Endodermal cell (in vitro differentiated cells): ENCODE measurements at regions not wholly inside any gene's neighbourhood (a gene's known extent, or its start where the extent isn't known, plus 50 kb on each side); places are given as distances from the start of the nearest gene placed in this dataset.
A peak's percentile ranks its signal among the peaks of the same experiment; 100 is the strongest.

Experiments
- DNase-seq: peaks from one replicate; pipeline ENCODE4 v3.0.0-alpha.2; 2017
- H3K27ac ChIP-seq: 2 replicates; pipeline ENCODE4 v1.5.1; 2013; ENCODE audit warnings: mild to moderate bottlenecking, low read depth, low read length, moderate library complexity
- H3K27me3 ChIP-seq: 2 replicates; pipeline ENCODE4 v1.6.1; 2013; ENCODE audit warnings: mild to moderate bottlenecking, low read length, moderate library complexity; ENCODE audit not compliant: insufficient read depth, control insufficient read depth, poor library complexity, severe bottlenecking
- H3K36me3 ChIP-seq: 2 replicates; pipeline ENCODE4 v1.7.0; 2013; ENCODE audit warnings: mild to moderate bottlenecking, low read length, moderate library complexity; ENCODE audit not compliant: control insufficient read depth, insufficient read depth
- H3K4me1 ChIP-seq: one replicate; pipeline ENCODE4 v1.7.0; 2013; ENCODE audit warnings: low read length; ENCODE audit not compliant: control insufficient read depth, insufficient read depth
- H3K4me3 ChIP-seq: 2 replicates; pipeline ENCODE4 v1.5.1; 2013; ENCODE audit warnings: mild to moderate bottlenecking, low read length, moderate library complexity
- H3K9ac ChIP-seq: 2 replicates; pipeline ENCODE4 v1.6.1; 2013; ENCODE audit warnings: mild to moderate bottlenecking, low read length, moderate library complexity; ENCODE audit not compliant: poor library complexity, severe bottlenecking; ENCODE audit errors: extremely low read depth
- H3K9me3 ChIP-seq: 2 replicates; pipeline ENCODE4 v1.6.1; 2013; ENCODE audit warnings: mild to moderate bottlenecking, low read length, moderate library complexity; ENCODE audit not compliant: control insufficient read depth
- H3K27ac Mint-ChIP-seq: 2 replicates; pipeline ENCODE4 v1.8.0; 2020; ENCODE audit warnings: mixed read lengths
- H3K27me3 Mint-ChIP-seq: 2 replicates; pipeline ENCODE4 v1.8.0; 2021; ENCODE audit warnings: mild to moderate bottlenecking, mixed read lengths; ENCODE audit not compliant: insufficient read depth
- H3K36me3 Mint-ChIP-seq: 2 replicates; pipeline ENCODE4 v1.8.0; 2020; ENCODE audit warnings: low read depth, mixed read lengths
- H3K4me1 Mint-ChIP-seq: 2 replicates; pipeline ENCODE4 v1.8.0; 2020; ENCODE audit warnings: mixed read lengths
- H3K4me3 Mint-ChIP-seq: 2 replicates; pipeline ENCODE4 v1.8.0; 2020; ENCODE audit warnings: mild to moderate bottlenecking, moderate library complexity, mixed read lengths
- H3K9me3 Mint-ChIP-seq: 2 replicates; pipeline ENCODE4 v1.8.0; 2020; ENCODE audit warnings: mild to moderate bottlenecking, mixed read lengths
- WGBS, 2 experiments: methylation state at CpG; one replicate each; pipeline versions ENCODE4 v1.1.5 to v1.1.7; 2013; ENCODE audit warnings: missing lambda C conversion rate in 2 of 2, mixed read lengths in 1 of 2; ENCODE audit not compliant: insufficient coverage in 1 of 2, insufficient read length in 1 of 2; 5-methylcytosine and 5-hydroxymethylcytosine counted together
- TF ChIP-seq, protein P1 (sequence below): fragments of 200-600 bp; sonication (generic); conservative IDR thresholded peaks from 2 replicates; pipeline ENCODE4 v1.5.0; 2021; ENCODE audit warnings: antibody characterized with exemption, mild to moderate bottlenecking

DNA sequence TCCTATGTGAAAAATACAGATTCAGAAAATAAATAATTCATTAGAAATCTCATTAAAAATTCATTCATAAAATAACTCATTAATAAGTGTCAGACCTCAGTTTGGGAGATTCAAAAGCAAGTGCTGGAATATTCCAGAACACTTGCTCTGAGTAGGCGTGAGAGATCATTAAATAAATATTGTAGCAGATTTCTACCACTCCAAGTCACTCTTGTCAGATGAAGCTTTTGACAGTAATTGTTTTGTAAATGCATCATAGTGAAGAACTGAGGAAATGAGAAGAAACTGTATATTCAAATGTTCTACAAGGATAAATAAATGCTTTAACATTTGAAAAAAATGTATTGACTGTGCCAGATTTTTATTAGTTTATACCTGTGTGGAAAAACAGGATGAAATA, 1228.1 kb downstream of the SLITRK1 start:
- 88% methylated on average over 1 of the region's 1 CpG; no CpG with 5 or more reads in 1 of the 2 experiments for WGBS, 2 experiments
- no peaks in the 10 kb centered on the region for H3K9me3 ChIP-seq

DNA sequence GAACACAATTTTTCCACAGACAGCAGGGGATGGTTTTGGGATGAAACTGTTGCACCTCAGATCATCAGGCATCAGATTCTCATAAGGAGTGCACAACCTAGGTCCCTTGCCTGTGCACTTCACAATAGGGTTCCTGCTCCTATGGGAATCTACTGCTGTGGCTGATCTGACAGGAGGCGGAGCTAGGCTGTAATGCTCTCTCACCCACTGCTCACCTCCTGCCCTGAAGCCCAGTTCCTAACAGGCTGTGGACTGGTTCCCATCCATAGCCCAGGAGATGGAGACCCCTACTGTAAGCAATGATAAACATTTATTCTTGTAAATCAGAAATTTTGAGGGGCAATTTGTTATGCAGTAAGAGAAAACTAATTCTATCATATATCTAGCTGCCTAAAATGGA, 1234.7 kb downstream of the SLITRK1 start:
- 100% methylated on average over 1 of the region's 1 CpG; no CpG with 5 or more reads in 1 of the 2 experiments for WGBS, 2 experiments
- no peaks in the 10 kb centered on the region for H3K36me3 Mint-ChIP-seq
- H3K9me3 ChIP-seq, result no peaks in the 10 kb centered on the region

More for the DNA sequence above, 1228.1 kb downstream of the SLITRK1 start:
- H3K27ac Mint-ChIP-seq, result no peak overlapping the region
- TF ChIP-seq, protein P1, sequence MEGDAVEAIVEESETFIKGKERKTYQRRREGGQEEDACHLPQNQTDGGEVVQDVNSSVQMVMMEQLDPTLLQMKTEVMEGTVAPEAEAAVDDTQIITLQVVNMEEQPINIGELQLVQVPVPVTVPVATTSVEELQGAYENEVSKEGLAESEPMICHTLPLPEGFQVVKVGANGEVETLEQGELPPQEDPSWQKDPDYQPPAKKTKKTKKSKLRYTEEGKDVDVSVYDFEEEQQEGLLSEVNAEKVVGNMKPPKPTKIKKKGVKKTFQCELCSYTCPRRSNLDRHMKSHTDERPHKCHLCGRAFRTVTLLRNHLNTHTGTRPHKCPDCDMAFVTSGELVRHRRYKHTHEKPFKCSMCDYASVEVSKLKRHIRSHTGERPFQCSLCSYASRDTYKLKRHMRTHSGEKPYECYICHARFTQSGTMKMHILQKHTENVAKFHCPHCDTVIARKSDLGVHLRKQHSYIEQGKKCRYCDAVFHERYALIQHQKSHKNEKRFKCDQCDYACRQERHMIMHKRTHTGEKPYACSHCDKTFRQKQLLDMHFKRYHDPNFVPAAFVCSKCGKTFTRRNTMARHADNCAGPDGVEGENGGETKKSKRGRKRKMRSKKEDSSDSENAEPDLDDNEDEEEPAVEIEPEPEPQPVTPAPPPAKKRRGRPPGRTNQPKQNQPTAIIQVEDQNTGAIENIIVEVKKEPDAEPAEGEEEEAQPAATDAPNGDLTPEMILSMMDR, result no peak
- DNase-seq, result no peak
- Histone ChIP-seq H3K4me1 (no peaks in the 10 kb centered on the region), H3K27ac (no peak overlapping the region), H3K4me3 (no peak overlapping the region), H3K27me3 (no peaks in the 10 kb centered on the region), H3K36me3 (no peaks in the 10 kb centered on the region), H3K9ac (no peak overlapping the region)
- H3K4me1 Mint-ChIP-seq, result no peaks in the 10 kb centered on the region
- H3K27me3 Mint-ChIP-seq, result no peaks in the 10 kb centered on the region
- H3K9me3 Mint-ChIP-seq, result no peaks in the 10 kb centered on the region
- no peak overlapping the region for H3K4me3 Mint-ChIP-seq
- H3K36me3 Mint-ChIP-seq, result no peaks in the 10 kb centered on the region

DNA sequence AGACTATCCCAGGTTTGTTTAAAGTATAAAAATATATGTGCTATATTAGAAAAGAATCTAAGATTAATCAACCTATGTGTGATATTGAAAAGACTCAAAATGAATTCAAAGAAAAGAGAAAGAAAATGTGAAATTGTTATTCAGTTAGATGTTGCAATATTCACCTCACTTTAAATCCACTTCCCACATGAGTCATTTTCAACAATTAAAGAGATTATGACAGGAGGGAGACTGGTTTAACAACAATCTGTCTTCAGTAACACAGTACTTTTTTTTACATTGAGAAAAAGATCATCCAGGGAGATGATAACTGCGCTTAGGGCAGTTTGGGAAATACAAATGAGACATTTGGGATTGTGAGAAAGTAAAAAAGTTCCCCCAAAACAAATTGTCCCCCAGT, 1246.2 kb downstream of the SLITRK1 start:
- H3K27me3 ChIP-seq, result no peaks in the 10 kb centered on the region
- no peaks in the 10 kb centered on the region for H3K9me3 ChIP-seq
- Mint-ChIP-seq H3K27me3 (no peaks in the 10 kb centered on the region), H3K4me1 (no peaks in the 10 kb centered on the region), H3K27ac (no peak overlapping the region), H3K36me3 (no peaks in the 10 kb centered on the region), H3K9me3 (no peaks in the 10 kb centered on the region), H3K4me3 (no peak overlapping the region)
- H3K4me3 ChIP-seq, result no peak overlapping the region
- H3K27ac ChIP-seq, result no peak overlapping the region
- no peak overlapping the region for H3K9ac ChIP-seq
- H3K36me3 ChIP-seq, result no peaks in the 10 kb centered on the region
- TF ChIP-seq, protein P1, result no peak
- no peaks in the 10 kb centered on the region for H3K4me1 ChIP-seq
- DNase-seq, result no peak
- whole genome bisulfite sequencing, 2 experiments, result 100% methylated on average over 1 of the region's 1 CpG; no CpG with 5 or more reads in 1 of the 2 experiments

More for the DNA sequence above, 1234.7 kb downstream of the SLITRK1 start:
- Histone ChIP-seq H3K4me3 (no peak overlapping the region), H3K36me3 (no peaks in the 10 kb centered on the region), H3K27me3 (no peaks in the 10 kb centered on the region), H3K9ac (no peak overlapping the region), H3K27ac (no peak overlapping the region), H3K4me1 (no peaks in the 10 kb centered on the region)
- no peaks in the 10 kb centered on the region for H3K4me1 Mint-ChIP-seq
- no peak overlapping the region for H3K4me3 Mint-ChIP-seq
- DNase-seq, result peak; percentile 53
- no peaks in the 10 kb centered on the region for H3K27me3 Mint-ChIP-seq
- TF ChIP-seq, protein P1, result peak; percentile 33
- no peaks in the 10 kb centered on the region for H3K9me3 Mint-ChIP-seq
- no peak overlapping the region for H3K27ac Mint-ChIP-seq
